Smooth muscle cell (in vitro differentiated cells): ENCODE measurements at regions not wholly inside any gene's neighbourhood (a gene's known extent, or its start where the extent isn't known, plus 50 kb on each side); places are given as distances from the start of the nearest gene placed in this dataset.

Source experiments
- DNase-seq: peaks from one replicate; lab custom pipeline; 2025; ENCODE audit not compliant: unreplicated experiment; lab: John Stamatoyannopoulos, UW
- H2AFZ ChIP-seq: fragments of 200-600 bp; sonication (generic); 2 replicates; pipeline ENCODE4 v1.6.0; 2016; ENCODE audit warnings: antibody characterized with exemption, low read depth, mild to moderate bottlenecking
- H3F3A ChIP-seq: fragments of 200-600 bp; sonication (generic); 2 replicates; pipeline ENCODE4 v1.6.0; 2017; ENCODE audit warnings: antibody characterized with exemption, low read depth
- H3K27ac ChIP-seq: fragments of 200-600 bp; sonication (generic); 2 replicates; pipeline ENCODE4 v1.5.1; 2016; ENCODE audit warnings: low read depth, mild to moderate bottlenecking
- H3K27me3 ChIP-seq: fragments of 200-600 bp; sonication (generic); 2 replicates; pipeline ENCODE4 v1.6.1; 2016; ENCODE audit warnings: low read depth, mild to moderate bottlenecking
- H3K36me3 ChIP-seq: fragments of 200-600 bp; sonication (generic); 2 replicates; pipeline ENCODE4 v1.5.1; 2016; ENCODE audit warnings: low read depth
- H3K4me1 ChIP-seq: fragments of 200-600 bp; sonication (generic); 2 replicates; pipeline ENCODE4 v1.5.1; 2016; ENCODE audit warnings: low read depth
- H3K4me2 ChIP-seq: fragments of 200-600 bp; sonication (generic); 2 replicates; pipeline ENCODE4 v1.6.0; 2016; ENCODE audit warnings: mild to moderate bottlenecking
- H3K4me3 ChIP-seq: fragments of 200-600 bp; sonication (generic); 2 replicates; pipeline ENCODE4 v1.5.1; 2016; ENCODE audit warnings: mild to moderate bottlenecking
- H3K79me2 ChIP-seq: fragments of 200-600 bp; sonication (generic); 2 replicates; pipeline ENCODE4 v1.6.0; 2016; ENCODE audit warnings: low read depth, mild to moderate bottlenecking
- H3K9ac ChIP-seq: fragments of 200-600 bp; sonication (generic); 2 replicates; pipeline ENCODE4 v1.6.0; 2016; ENCODE audit warnings: low read depth
- H3K9me3 ChIP-seq: fragments of 200-600 bp; sonication (generic); replicated peaks from 2 replicates; pipeline ENCODE4 v1.5.1; 2016; ENCODE audit warnings: low read depth
- H4K20me1 ChIP-seq: fragments of 200-600 bp; sonication (generic); 2 replicates; pipeline ENCODE4 v1.6.0; 2016; ENCODE audit warnings: low read depth
- WGBS: methylation state at CpG from one replicate; pipeline ENCODE4 v1.1.7; 2016; ENCODE audit warnings: low lambda C conversion rate; 5-methylcytosine and 5-hydroxymethylcytosine counted together
- TF ChIP-seq, protein P1 (sequence below): fragments of 200-600 bp; sonication (generic); IDR thresholded peaks from 2 replicates; pipeline ENCODE4 v1.5.1; 2017; ENCODE audit warnings: borderline replicate concordance, mild to moderate bottlenecking, antibody characterized with exemption; ENCODE audit not compliant: insufficient read depth, poor library complexity, severe bottlenecking

GRCh38 chrX:37904833-37905232 lies 57.5 kb upstream of the DYNLT3 start:
- H3K79me2 ChIP-seq, result no peaks in the 10 kb centered on the region
- no peak overlapping the region for H3K4me2 ChIP-seq
- no peak overlapping the region for H2AFZ ChIP-seq
- no peak overlapping the region for H3K4me3 ChIP-seq
- H3K4me1 ChIP-seq, result no peaks in the 10 kb centered on the region
- TF ChIP-seq, protein P1, sequence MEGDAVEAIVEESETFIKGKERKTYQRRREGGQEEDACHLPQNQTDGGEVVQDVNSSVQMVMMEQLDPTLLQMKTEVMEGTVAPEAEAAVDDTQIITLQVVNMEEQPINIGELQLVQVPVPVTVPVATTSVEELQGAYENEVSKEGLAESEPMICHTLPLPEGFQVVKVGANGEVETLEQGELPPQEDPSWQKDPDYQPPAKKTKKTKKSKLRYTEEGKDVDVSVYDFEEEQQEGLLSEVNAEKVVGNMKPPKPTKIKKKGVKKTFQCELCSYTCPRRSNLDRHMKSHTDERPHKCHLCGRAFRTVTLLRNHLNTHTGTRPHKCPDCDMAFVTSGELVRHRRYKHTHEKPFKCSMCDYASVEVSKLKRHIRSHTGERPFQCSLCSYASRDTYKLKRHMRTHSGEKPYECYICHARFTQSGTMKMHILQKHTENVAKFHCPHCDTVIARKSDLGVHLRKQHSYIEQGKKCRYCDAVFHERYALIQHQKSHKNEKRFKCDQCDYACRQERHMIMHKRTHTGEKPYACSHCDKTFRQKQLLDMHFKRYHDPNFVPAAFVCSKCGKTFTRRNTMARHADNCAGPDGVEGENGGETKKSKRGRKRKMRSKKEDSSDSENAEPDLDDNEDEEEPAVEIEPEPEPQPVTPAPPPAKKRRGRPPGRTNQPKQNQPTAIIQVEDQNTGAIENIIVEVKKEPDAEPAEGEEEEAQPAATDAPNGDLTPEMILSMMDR, result no peak
- no peak for DNase-seq
- no peak overlapping the region for H3K27ac ChIP-seq
- no peaks in the 10 kb centered on the region for H3K9me3 ChIP-seq
- H3F3A ChIP-seq, result no peaks in the 10 kb centered on the region
- no peak overlapping the region for H3K9ac ChIP-seq
- 63% methylated on average over 2 of the region's 2 CpGs for WGBS
- no peaks in the 10 kb centered on the region for H3K36me3 ChIP-seq
- H4K20me1 ChIP-seq, result no peaks in the 10 kb centered on the region
- no peaks in the 10 kb centered on the region for H3K27me3 ChIP-seq

DNA sequence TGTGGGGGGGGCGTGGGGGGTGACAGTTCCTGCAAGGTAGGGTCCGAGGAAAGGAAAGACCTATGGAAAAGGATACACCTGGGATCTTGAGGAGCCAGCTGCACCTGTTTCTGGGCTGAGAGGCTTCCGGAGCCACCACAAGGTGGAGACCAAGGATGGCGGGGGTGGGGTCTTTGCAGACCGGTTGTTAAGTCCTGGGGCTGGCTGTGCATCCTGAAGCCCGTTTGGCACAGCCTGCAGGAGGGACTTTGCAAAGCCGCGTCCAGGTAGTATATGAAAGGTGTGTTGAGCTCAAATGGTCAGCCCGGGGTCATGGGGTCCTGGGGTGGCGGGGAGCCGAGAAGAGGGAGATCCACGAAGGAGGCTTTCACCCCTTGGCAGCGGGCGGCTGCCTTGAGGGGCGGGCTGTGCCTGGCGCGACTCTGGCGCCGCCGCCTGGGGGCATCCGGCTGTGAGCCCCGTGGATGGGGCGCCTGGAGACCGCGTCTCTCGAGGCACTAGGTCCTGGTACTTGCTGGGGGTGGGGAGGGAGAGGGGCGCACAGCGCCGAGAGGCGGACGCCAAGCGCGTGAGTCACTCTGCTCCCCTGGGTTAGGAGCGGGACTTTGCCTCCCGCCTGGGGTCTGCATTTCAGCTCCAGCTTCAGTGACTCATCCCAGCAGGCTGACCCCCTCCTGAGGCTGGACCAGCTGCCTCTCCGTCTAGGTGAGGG lies 58.2 kb upstream of the DYNLT3 start:
- TF ChIP-seq, protein P1, result peak; percentile 11
- DNase-seq, result peak; percentile 2
- H4K20me1 ChIP-seq, result no peaks in the 10 kb centered on the region
- H3K27me3 ChIP-seq, result no peaks in the 10 kb centered on the region
- no peaks in the 10 kb centered on the region for H3F3A ChIP-seq
- H3K4me3 ChIP-seq, result peak overlapping the region; percentile 38
- 50% methylated on average over 20 of the region's 36 CpGs for WGBS
- H3K79me2 ChIP-seq, result no peaks in the 10 kb centered on the region
- no peaks in the 10 kb centered on the region for H3K36me3 ChIP-seq
- H3K4me1 ChIP-seq, result no peaks in the 10 kb centered on the region
- H3K9ac ChIP-seq, result no peak overlapping the region
- no peak overlapping the region for H3K27ac ChIP-seq
- H2AFZ ChIP-seq, result peak overlapping the region; percentile 49
- H3K9me3 ChIP-seq, result no peaks in the 10 kb centered on the region
- H3K4me2 ChIP-seq, result peak overlapping the region; percentile 83

DNA sequence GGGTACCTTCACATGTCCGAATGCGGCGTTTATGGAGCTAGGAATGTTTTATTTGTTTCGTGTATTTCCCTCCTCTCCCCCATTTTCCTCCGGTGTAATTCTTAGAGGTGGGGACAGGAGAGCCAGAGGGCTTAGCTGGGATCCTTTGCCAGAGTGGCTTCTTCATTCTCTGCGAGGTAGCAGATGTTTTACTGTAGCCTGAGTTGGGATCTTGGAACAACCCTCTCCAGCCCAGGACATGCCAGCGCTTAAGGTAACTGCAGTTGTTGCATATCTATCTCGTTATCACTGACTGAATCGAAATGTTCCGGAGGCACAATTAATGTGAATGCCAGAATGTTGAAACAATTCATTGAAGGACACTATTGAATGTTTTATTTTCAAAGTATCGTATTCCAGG lies 59.0 kb upstream of the DYNLT3 start:
- WGBS, result 42% methylated on average over 11 of the region's 11 CpGs
- Histone ChIP-seq H3K4me2 (peak overlapping the region; percentile 83), H2AFZ (peak overlapping the region; percentile 49), H3K36me3 (no peaks in the 10 kb centered on the region), H3K79me2 (no peaks in the 10 kb centered on the region), H3K4me1 (no peaks in the 10 kb centered on the region), H3K9me3 (no peaks in the 10 kb centered on the region), H3K27ac (no peak overlapping the region), H3K4me3 (peak overlapping the region; percentile 38), H3K9ac (no peak overlapping the region), H3K27me3 (no peaks in the 10 kb centered on the region), H4K20me1 (no peaks in the 10 kb centered on the region), H3F3A (no peaks in the 10 kb centered on the region)
- DNase-seq, result no peak
- TF ChIP-seq, protein P1, result no peak

DNA sequence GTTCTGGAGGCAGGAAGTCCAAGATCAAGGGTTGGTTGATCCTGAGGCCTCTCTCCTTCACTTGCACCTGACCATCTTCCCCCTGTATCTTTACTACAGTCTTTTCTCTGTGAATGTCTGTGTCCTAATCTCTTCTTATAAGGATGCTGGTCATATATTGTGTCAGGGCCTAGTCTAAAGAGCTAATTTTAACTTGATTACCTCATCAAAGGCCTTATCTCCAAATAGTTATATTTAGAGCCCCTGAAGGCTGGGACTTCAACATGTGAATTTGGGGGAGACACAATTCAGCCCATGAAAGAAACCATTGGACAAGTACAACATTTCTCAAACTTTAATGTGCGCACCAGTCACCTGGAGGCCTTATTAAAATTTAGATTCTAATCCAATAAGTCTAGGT lies 62.8 kb upstream of the DYNLT3 start:
- TF ChIP-seq, protein P1, result no peak
- Histone ChIP-seq H3F3A (no peaks in the 10 kb centered on the region), H3K9me3 (no peaks in the 10 kb centered on the region), H3K4me1 (no peaks in the 10 kb centered on the region), H3K9ac (no peak overlapping the region), H4K20me1 (no peaks in the 10 kb centered on the region), H3K27me3 (no peaks in the 10 kb centered on the region), H2AFZ (no peak overlapping the region), H3K27ac (no peak overlapping the region), H3K4me2 (no peak overlapping the region), H3K36me3 (no peaks in the 10 kb centered on the region), H3K79me2 (no peaks in the 10 kb centered on the region), H3K4me3 (no peak overlapping the region)
- 94% methylated on average over 1 of the region's 1 CpG for WGBS
- DNase-seq, result no peak
